Tibial artery (tissue), 4 donors: ENCODE measurements at regions not wholly inside any gene's neighbourhood (a gene's known extent, or its start where the extent isn't known, plus 50 kb on each side); places are given as distances from the start of the nearest gene placed in this dataset.

Experiments
- DNase-seq, 2 donors: peaks; one replicate each; pipeline ENCODE4 v3.0.0-alpha.2; 2019
- H3K27ac ChIP-seq, 2 donors: fragments of 200-600 bp; sonication (generic) in 1 of 2; 1 replicate in 1 of 2; 2 replicates in 1 of 2; pipeline ENCODE4 v1.5.1; 2018 to 2019; ENCODE audit warnings: mild to moderate bottlenecking in 1 of 2
- H3K27me3 ChIP-seq, 2 donors: fragments of 200-600 bp; sonication (generic) in 1 of 2; one replicate each; pipeline versions ENCODE4 v1.5.1 to v1.6.0; 2016 to 2019
- H3K36me3 ChIP-seq, 3 donors: fragments of 200-600 bp; sonication (generic) in 2 of 3; one replicate each; pipeline ENCODE4 v1.5.1; 2016 to 2019; ENCODE audit warnings: mild to moderate bottlenecking in 2 of 3
- H3K4me1 ChIP-seq, 4 donors: fragments of 200-600 bp; sonication (generic) in 2 of 4; 1 replicate in 3 of 4; 2 replicates in 1 of 4; pipeline ENCODE4 v1.5.1; 2016 to 2019
- H3K4me3 ChIP-seq, 2 donors: fragments of 200-600 bp; sonication (generic) in 1 of 2; 1 replicate in 1 of 2; 2 replicates in 1 of 2; pipeline ENCODE4 v1.5.1; 2018 to 2019; ENCODE audit warnings: mild to moderate bottlenecking in 2 of 2
- H3K9me3 ChIP-seq, 3 donors: fragments of 200-600 bp; sonication (generic) in 1 of 3; one replicate each; pipeline ENCODE4 v1.5.1; 2016 to 2019
- intact Hi-C: fragments of 100-400 bp; cut with DNase I; formaldehyde crosslinking; loops from one replicate; pipeline ENCODE4 v1.15.0; 2023; ENCODE audit warnings: low total_unique reads
- TF ChIP-seq, protein P1 (sequence below), 2 experiments: fragments of 200-600 bp in 1 of 2; fragments of 450-650 bp in 1 of 2; IDR thresholded peaks; one replicate each; pipeline ENCODE4 v1.5.1; 2017 to 2019; ENCODE audit warnings: antibody characterized with exemption in 2 of 2, mild to moderate bottlenecking in 1 of 2, moderate library complexity in 1 of 2

DNA sequence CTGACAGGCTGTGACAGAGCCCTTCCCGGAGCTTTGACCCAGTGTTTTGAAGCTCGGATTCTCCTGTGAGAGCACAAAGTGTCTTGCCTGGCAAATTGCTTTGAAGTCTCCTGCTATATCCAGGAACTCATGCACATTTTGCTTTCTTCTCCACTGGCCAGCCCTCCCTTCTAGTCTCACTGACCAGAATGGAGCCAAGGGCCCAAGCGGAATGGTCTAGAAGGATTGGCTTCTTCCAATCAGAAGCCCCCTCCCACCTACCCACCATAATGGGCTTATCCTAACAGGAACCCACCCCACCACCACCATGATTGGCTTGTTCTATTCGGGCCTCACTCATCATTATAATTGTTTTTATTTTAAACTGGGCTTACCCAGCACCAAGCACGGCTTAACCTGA, 130.1 kb downstream of the PXDC1 start:
- H3K9me3 ChIP-seq: no peaks in the 10 kb centered on the region
- H3K27ac ChIP-seq: no peak overlapping the region
- intact Hi-C loops: no loop called here
- no peaks in the 10 kb centered on the region for H3K36me3 ChIP-seq
- H3K27me3 ChIP-seq: peaks cover 0 to 7% of the 10 kb centered on the region in 2 donors
- no peak overlapping the region for H3K4me3 ChIP-seq
- H3K4me1 ChIP-seq: no peaks in the 10 kb centered on the region
- no peak for DNase-seq
- TF ChIP-seq, protein P1, sequence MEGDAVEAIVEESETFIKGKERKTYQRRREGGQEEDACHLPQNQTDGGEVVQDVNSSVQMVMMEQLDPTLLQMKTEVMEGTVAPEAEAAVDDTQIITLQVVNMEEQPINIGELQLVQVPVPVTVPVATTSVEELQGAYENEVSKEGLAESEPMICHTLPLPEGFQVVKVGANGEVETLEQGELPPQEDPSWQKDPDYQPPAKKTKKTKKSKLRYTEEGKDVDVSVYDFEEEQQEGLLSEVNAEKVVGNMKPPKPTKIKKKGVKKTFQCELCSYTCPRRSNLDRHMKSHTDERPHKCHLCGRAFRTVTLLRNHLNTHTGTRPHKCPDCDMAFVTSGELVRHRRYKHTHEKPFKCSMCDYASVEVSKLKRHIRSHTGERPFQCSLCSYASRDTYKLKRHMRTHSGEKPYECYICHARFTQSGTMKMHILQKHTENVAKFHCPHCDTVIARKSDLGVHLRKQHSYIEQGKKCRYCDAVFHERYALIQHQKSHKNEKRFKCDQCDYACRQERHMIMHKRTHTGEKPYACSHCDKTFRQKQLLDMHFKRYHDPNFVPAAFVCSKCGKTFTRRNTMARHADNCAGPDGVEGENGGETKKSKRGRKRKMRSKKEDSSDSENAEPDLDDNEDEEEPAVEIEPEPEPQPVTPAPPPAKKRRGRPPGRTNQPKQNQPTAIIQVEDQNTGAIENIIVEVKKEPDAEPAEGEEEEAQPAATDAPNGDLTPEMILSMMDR (IDR thresholded peaks at IDR 0.05): no peak

DNA sequence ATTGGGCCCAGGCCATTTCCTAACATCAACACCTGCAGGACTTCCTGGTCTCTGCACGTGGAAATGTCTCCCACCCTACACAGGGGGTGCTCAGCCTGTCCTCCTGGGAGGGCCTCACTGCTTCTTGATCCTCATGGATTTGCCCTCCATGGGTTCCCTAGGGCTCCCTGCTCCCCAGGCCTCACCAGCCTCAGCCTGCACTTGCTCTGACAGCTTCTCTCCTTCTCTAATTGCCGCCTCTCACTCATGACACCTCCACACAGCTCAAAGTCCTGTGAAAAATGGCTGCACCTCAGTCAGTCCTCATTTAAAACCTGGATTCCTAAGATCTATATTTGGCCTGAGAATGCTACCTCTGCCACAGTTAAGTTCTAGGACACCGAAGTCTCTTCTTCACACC, 130.6 kb downstream of the PXDC1 start:
- Histone ChIP-seq H3K4me1 (no peaks in the 10 kb centered on the region), H3K36me3 (no peaks in the 10 kb centered on the region), H3K4me3 (no peak overlapping the region), H3K9me3 (no peaks in the 10 kb centered on the region), H3K27ac (no peak overlapping the region), H3K27me3 (peaks cover 0 to 4% of the 10 kb centered on the region in 2 donors)
- intact Hi-C loops: no loop called here
- TF ChIP-seq, protein P1 (IDR thresholded peaks at IDR 0.05): no peak
- DNase-seq: no peak

DNA sequence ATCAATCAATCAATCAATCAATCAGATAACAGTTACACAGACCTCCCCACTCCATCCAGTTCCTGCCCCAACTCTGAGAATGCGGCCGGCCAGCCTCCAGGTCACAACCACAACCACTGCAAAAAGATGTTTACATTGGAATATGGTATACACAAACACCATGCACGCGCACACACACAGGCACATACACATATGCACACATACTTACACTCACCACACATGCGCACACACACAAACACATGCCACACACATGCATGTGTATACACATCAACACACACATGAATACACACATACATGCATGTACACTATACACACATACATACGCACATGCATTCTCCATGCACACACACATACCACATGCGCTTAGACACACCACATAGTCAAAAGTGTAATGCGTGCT, 131.1 kb downstream of the PXDC1 start:
- TF ChIP-seq, protein P1 (IDR thresholded peaks at IDR 0.05): no peak
- Histone ChIP-seq H3K4me1 (no peaks in the 10 kb centered on the region), H3K27me3 (no peaks in the 10 kb centered on the region), H3K27ac (no peak overlapping the region), H3K4me3 (no peak overlapping the region), H3K36me3 (no peaks in the 10 kb centered on the region), H3K9me3 (no peaks in the 10 kb centered on the region)
- intact Hi-C loops: no loop called here
- no peak for DNase-seq

DNA sequence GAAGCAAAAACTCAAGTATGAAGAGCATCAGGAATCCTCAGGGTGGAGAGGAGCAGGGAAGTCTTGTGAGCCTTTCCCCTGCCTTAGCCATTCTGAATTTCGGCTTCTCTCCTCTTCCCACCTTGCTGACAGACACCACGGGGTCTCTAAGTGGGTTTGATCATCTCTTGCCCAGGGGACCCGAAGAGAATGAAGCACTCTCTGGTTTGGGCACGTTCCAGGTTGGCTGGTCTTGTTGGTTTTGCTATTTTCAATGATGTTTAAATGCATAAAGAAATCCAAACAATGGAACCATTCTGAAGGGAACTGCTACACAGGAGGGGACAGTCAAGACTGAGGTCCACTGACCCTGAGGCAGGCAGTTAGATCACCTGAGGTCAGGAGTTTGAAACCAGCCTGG, 131.7 kb downstream of the PXDC1 start:
- H3K36me3 ChIP-seq: no peaks in the 10 kb centered on the region
- intact Hi-C loops: no loop called here

DNA sequence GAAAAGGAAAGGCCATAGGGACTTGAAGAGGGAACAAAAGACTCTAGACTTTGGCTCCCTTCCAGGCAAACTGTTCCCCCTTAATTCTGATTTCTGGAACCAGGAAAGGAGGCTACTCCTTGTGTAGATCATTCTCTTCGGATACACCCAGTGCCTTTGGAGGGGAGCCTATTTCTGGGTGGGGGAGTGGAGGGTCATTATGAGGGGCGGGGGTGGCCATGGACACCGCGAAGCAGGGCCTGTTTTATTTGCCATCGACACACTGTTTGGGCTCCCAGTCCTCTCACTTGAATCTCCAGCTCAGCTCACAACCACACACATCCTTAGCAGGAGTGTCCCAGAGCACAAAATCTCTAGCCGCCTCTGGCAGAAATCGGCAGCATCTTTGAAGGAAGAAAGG, 132.3 kb downstream of the PXDC1 start:
- DNase-seq: no peak
- Histone ChIP-seq H3K4me1 (no peaks in the 10 kb centered on the region), H3K36me3 (no peaks in the 10 kb centered on the region), H3K27me3 (no peaks in the 10 kb centered on the region), H3K27ac (no peak overlapping the region), H3K4me3 (no peak overlapping the region), H3K9me3 (no peaks in the 10 kb centered on the region)
- TF ChIP-seq, protein P1 (IDR thresholded peaks at IDR 0.05): no peak
- intact Hi-C loops: no loop called here

More for the DNA sequence above, 131.7 kb downstream of the PXDC1 start:
- H3K27ac ChIP-seq: no peak overlapping the region
- no peaks in the 10 kb centered on the region for H3K9me3 ChIP-seq
- H3K27me3 ChIP-seq: no peaks in the 10 kb centered on the region
- no peak overlapping the region for H3K4me3 ChIP-seq
- TF ChIP-seq, protein P1 (IDR thresholded peaks at IDR 0.05): no peak
- no peaks in the 10 kb centered on the region for H3K4me1 ChIP-seq
- no peak for DNase-seq

DNA sequence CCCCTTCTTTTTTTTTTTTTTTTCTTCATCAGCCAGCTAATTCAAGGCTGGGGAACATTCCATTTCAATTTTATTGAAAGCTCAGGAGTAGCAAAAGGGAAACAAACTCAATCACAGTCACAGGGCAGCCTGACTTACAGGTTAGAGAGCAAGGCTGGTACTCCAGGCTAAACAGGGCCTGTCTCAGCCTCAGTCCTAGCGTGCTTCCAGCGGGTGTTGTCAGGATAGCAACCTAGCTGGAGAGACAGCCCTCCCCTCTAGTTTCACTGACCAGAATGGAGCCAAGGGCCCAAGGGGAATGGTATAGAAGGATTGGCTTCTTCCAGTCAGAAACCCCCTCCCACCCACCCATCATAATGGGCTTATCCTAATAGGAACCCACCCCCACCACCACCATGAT, 132.9 kb downstream of the PXDC1 start:
- no peak for DNase-seq
- Histone ChIP-seq H3K27me3 (no peaks in the 10 kb centered on the region), H3K36me3 (no peaks in the 10 kb centered on the region), H3K9me3 (no peaks in the 10 kb centered on the region), H3K4me1 (no peaks in the 10 kb centered on the region), H3K27ac (no peak overlapping the region), H3K4me3 (no peak overlapping the region)
- TF ChIP-seq, protein P1 (IDR thresholded peaks at IDR 0.05): no peak
- intact Hi-C loops: no loop called here
